Mucosa of gallbladder (tissue), 1 donor: ENCODE measurements at regions not wholly inside any gene's neighbourhood (a gene's known extent, or its start where the extent isn't known, plus 50 kb on each side); places are given as distances from the start of the nearest gene placed in this dataset.

Source experiments
- DNase-seq: peaks from one replicate; pipeline ENCODE4 v3.0.0-alpha.2; 2020; ENCODE audit warnings: low spot score
- donor health status: DM: no; HTN: no; CAD: no.

DNA sequence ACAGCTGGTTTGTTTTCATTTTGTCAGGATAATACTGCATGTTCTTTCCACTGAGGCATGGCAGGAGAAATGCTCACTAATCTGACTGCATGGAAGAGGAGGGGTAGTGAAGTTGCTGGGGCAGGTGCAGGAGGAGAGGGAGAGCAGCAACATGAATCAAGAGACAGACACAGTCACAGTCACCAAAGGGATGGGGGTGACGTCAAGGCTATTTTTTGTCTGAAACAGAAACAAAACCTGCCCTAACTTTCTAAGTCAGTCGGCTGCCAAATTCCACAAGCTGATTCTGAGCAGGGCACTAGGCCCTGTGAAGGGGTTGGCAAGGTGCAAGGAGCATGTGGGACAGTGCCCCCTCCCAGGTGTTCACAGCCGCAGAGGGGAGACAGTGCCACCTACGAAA, 186.6 kb upstream of the NSMCE3 start:
- no peak for DNase-seq

DNA sequence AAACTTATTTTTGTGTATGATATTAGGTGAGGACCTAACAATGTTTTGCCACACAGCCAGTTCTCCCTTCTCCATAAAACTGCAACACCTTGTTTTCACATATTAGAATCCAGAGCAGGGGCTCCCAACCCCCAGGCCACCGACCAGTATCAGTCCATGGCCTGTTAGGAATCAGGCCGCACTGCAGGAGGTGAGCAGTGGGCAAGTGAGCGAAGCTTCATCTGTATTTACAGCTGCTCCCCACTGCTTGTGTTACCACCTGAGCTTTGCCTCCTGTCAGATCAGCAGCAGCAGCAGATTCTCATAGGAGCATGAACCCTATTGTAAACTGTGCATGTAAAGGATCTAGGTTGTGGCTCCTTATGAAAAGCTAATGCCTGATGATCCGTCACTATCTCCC, 185.9 kb upstream of the NSMCE3 start:
- DNase-seq = no peak

DNA sequence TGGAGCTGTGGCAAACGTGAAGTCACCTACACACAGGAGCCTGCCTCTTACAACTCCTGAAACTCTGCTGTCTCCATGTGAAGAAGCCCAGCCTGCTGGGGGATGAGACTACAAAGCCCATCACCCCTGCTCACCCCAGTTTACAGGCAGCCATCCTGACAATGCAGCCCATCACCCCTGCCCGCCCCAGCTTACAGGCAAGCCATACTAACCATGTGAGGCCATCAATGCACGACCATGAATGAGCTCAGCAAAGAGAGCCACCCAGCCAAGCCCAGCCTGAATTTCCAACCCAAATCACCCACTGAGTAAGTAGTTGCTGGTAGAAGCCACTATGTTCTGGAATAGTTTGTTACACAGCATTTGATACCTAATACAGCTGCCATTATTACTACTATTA, 185.4 kb upstream of the NSMCE3 start:
- no peak for DNase-seq

DNA sequence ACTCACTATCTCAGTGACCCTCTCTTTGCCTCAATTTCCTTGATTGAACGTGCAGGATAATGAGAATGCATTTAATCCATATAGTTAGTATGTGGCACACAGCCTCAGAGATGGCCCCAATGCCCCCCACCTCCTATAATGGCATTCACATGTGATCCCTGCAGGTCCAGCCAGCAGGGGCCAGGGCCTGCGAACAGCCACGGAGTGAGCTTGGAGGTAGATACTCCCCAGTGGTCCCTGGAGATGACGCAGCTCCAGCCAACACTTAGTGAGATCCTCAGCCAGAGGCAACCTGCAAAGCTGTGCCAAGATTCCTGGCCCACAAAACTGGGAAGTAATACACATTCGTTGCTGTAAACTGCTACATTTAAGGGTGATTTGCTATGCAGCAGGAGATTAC, 184.9 kb upstream of the NSMCE3 start:
- no peak for DNase-seq

DNA sequence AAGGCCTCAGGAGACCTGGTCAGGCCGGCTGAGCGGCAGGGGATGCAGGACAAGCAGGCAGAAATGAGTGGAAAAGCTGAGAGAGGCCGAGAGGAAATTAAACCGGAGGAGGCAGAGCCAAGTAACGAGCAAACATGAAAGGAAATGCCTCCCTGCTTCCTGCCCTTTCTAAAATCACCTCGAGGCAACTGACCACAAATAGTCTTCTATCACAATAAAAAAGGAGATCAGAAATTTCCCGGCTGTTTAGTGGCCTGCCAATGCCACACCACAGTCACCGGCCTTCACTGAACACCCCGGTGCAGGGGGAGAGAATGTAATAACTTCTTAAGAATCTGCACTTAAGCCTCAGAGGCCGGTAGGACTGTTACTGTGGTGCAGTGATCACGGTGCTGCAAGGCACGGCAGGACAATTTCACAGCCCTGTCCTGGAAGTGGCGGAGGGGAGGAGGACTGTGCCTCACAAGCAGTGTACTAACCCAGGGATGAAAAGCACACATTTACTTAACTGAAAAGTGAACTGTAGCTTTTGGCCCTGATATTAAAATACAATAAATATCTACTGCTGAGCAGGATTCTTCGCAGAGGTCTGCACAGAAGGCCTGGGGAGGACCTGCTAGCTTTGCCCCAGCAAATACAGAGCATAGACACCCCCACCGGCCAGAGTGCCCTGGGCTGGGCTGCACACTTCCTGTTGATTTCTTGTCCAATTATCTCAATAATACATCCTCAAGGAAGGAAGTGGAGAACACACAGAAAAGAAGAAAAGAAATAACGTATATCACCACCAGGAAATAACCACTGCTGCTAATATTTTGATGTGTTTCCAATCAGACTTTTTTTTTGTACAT, 183.5 kb upstream of the NSMCE3 start:
- no peak for DNase-seq

DNA sequence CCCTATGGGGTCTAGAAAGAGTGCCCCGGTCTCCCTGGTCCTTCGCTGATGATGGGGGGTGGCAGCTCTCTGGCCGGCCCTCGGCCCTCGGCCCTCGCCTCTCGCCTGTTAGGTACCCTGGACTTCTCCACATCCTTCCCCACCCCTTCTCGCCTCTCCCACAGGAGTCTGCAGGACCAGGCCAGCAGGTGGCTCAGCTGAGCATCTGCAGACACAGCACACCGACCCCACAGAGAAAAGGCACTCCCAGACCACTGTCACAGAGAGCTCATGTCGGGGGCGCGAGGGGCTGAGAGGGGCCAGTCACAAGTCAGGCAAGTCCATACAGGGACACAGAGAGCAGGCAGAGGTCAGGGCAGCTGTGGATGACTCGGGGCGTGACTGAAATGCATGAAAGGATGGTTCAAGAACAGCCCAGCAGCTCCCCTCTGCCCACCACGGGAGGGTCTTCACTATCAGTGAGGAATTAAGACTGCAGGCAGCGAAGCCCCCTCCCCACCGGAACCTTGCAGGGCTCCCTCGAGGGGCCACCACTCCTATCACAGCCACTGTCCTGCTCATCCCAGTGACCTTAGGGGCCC, 181.7 kb upstream of the NSMCE3 start:
- no peak for DNase-seq

DNA sequence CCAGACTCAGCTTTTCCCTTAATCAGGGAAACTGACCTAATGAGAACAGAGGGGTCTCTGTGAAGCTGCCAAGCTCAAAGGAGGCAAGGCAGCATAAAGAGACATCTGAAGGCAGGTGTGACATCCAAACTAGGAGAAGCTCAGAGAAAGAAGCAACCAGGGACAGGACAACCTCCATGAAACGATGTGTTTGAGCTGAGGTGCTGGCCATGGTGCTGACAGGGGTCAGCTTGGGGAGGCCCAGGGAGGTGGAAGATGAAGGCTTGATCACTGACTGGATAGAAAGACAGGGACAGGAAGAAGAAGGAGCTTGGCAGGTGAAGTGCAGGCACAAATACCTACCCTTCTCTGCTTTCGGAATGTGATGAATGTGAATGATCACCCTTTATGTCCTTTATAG, 179.5 kb upstream of the NSMCE3 start:
- DNase-seq = no peak

DNA sequence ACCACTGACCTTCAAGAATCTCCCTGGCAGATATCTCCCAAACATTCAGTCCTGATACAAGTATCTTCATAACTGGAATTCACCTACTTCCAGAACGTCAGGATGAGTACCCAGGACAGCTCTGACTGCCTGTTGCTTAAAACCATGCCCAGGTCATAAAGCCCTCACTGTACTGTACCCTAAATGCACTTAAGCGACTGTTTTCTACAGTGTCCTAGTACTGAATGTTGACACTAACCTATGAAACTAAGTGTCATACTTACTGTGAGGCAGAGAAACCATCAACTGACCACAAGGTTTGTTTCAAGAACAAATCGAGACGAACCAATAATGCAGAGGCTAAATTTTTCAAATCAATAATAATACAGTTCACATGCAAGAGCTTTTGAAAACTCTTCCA, 178.7 kb upstream of the NSMCE3 start:
- DNase-seq = no peak

DNA sequence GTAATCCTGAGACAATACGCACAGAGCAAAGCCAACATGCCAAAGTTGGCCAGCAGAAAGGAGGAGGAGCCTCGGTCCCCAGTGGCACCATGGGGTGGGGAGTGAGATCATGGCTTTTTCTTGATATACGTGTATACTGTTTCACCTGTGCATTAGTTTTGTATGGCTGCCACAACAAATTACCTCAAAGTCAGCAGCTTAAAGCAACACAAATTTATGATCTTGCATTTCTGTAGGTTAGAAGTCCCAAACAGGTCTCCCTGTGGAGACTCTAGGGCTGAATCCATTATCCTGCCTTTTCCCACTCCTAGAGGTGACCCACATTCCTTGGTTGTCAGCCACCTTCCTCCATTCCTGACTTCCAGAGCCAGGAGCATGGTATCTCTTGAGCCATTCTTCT, 176.9 kb upstream of the NSMCE3 start:
- DNase-seq = no peak

DNA sequence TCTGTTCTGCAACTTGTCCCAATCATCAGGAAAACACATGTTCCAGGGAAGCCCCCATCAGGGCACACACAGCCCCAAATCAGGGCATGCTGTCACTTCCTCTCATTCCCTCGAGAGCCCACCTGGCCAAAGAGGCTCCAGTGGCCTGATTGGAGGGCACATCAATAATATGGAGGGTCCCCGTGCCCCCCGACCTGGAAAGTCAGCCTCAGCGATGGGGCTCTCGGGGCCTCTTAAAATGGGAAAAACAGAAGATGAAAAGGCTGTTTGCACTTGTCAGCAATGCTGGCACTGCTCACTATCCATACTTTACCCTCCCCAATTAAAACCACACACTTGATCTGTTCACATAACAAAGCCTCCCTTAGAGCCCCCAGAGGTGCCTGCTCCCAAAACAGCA, 172.9 kb upstream of the NSMCE3 start:
- no peak for DNase-seq

DNA sequence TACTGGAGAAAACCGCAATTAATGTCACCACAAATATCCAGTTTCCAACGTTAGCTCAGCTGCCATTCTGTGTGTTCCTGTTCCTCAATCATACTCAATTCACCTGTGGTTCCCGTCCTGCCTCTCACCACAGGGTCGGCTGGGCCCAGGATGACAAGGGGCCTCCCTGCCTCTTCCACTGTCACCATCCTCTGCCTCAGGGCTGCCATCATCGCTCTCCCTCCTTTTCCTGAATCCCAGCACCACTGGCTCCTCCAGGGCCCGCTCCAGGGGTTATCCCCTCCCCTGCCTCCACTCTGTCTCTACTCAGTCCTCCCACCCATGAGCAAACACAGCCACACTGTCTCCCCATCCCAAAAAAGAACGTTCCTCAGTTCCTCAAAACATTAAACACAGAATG, 170.9 kb upstream of the NSMCE3 start:
- no peak for DNase-seq

DNA sequence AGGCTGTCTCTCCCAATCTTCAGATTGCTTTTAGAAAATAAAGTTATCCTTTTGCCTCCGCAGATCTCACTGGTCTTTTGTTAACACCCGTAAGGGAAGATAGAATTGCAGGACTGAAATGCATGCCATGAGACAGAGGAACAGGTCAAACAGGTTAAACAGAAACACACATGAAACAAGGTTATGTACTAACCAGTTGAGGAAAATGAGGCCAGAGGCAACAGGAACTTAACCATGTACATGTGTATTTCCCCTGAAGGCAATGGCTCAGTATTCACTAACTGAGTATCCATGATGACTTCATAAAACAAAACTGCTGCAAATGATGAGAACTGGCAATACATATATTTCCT, 169.1 kb upstream of the NSMCE3 start:
- no peak for DNase-seq

DNA sequence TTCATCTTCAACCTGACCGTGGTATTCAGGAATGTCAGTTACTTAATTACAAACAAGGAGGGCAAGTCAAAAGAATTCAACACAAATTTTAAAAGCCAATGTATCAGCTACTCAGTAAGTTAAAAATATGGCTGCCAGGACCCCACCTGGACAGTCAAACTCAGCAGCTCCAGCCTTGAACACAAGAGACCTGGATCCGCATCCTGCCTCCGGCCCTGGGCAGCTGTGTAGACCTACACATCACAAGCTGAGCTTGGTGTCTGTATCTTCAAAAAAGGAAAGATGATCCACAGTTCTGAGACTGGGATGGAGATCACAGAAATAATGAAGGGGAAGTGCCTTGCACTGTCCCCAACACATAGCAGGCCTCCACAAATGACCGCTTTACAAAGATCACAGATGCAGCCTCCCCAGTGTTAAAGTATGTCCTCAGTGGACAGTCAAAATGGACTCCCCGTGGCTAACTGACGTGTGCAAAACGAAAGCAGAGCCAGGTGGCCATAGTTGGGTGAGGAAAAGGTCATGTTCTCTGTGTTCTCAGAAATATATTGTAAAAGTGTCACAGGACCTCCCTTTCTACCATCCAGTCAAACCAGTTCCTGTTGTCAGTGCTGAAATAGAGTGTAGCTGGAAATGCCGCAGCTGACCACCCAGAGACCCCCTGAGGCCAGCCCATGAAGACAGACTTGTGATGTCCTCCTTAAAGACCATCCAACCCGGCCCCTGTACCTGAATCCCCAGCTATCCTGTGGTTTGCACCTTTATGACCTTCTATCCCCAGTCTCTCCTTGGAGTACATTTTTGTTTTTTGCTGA, 168.5 kb upstream of the NSMCE3 start:
- no peak for DNase-seq

DNA sequence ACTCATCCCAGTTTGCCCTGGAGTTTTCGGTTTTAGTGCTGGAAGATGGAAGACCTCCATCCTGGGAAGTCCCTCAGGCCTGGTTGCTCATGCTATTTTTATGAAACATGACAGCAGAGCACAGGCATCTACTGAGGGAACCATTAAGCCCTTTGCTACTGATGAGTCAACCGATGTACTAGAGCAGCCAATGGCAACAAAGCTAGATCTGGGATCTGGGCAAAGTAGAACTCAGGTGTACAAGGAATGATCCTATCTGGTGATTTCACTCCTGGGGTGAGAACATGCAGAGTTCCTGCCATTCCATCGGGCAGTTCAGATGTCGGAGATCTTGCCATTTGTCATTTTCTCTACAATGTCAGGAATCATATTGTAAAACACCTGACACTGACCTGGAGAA, 166.2 kb upstream of the NSMCE3 start:
- no peak for DNase-seq

DNA sequence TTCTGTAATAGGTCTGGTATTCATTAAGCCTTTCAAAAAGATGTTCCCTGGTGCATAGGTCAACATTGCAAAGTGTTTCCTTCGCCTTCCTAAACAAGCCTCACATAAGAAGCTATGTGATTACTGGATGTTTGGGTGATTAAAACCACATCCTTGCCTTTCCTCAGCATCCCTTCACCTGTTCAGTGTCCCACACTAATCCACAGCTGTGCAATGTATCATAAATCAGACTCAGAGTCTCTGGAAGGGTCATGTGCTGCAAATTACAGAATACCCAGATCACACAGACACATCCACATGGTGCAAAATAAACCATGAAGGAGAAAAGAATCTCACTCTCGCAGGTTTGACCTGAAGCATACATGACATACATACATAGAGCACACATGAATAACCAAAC, 164.7 kb upstream of the NSMCE3 start:
- DNase-seq = no peak

DNA sequence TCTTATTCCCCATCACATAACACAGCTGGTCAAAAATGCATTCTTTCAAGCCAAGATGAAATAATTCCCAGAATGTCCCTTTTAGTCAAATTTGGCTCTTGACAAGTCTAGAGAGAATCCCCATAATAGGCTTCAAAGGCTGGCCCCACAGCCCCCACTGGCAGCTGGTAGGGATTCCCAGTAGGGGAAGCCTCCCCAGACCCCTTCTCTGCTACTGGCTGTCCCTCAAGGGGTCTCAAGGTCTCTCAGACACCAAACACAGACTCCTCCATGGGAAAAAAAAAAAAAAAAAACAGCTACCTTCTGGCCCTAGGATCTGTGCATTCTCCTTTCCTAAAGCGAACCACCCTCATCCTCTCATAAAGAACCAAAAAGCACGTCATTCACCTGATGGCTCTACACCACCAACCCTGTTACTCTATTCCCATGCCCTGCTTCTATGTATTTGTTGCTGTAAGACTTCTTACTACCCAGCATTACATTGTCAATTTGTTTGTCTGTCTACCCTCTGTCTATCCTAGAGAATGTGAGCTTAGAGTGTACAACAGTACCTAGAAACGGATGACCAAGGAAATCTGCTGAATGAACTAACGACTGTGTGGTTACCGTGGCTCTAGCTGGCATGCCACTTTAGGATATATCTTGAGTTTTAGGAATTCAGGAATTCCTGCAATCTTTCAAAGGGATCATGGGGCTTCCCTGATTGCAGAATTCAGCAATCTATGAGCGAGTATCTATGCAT, 164.1 kb upstream of the NSMCE3 start:
- DNase-seq = no peak

DNA sequence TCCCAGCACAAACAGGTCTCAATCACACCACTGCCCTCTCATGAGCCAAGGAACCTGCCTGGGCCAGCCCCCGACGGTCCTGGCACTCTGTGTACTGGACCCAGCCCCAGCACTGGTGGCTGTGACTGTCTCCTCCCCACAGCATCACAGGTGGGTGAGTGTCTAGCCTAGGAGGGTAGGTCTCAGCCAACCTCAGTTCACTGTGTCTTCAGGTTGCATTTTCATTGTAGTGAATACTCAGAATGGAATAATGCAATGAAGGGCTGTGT, 163.4 kb upstream of the NSMCE3 start:
- DNase-seq = no peak

DNA sequence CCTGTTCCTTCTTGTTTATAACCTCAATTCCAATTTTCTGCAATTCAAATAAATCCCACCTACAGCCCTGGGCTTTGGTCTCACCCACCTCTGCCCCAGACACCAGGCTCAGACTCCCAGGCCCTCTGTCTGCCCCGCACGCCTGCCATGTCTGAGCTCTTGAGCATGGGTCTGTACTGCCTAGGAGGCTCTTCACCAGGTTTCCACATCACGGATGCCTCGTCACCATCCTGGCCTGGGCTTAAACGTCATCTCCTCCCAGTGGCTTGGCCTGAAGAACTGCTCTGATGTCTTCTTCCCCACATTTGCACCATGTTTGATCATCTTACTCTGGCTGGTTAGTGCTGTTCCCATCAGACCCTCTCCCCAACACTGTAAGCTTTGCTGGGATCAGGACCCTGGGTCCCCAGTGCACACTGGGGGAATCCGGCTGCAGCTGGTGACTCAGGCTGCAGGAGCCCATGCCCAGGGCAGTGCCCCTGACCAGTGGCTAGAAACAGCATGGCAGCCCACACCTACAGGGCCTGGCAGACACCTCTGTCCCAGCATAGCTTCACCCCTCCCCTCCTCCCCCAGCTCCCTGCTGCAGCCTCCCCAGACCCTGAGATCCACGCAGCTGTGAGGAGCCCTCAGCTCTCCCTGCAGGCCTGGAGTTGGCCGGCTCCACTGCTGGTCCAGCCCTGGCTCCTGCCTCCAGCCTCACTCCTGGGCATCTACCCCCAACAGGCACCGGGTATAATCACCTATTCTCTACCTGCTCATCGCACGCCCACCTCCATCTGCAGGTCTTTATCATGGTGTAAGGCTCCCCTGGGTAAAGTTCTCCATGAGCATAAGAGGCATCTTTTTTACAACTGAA, 162.8 kb upstream of the NSMCE3 start:
- DNase-seq = no peak

DNA sequence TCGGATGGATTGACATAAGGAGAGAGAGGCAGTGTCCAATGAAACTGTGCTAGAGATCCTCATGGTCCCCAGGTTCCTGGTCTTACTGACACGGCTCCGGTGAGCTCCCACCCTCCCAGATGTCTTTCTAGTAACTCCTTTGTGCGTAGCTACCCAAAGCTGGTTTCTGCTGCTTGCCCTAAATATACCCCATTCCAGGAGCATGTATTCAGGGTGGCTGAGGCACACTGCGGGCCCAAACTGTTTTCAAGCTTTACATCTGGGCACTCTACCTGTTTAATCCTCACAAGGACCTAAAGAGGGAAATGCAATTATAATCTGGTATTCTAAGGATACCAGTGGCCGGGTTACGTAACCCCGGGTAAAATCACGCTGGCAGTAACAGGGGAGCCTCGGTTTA, 161.2 kb upstream of the NSMCE3 start:
- no peak for DNase-seq

DNA sequence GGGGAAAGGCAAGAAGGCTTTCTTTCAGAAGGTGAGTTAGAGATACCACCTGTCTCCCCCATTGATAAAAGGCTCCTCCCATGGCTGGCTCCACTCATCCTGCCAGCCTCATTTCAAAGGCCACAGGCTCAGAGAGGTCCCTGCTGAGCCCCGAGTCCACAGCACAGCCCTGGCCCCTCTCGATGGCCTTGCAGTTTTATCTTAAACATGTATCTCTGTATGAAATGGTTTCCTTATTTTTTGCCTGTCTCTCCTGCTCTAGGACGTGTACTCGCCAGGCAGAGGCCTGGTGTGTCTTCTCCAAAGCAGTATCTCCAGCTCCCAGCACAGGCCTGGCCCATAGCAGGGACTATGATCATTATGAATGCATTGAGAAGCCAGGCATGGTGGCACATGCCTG, 160.5 kb upstream of the NSMCE3 start:
- no peak for DNase-seq

DNA sequence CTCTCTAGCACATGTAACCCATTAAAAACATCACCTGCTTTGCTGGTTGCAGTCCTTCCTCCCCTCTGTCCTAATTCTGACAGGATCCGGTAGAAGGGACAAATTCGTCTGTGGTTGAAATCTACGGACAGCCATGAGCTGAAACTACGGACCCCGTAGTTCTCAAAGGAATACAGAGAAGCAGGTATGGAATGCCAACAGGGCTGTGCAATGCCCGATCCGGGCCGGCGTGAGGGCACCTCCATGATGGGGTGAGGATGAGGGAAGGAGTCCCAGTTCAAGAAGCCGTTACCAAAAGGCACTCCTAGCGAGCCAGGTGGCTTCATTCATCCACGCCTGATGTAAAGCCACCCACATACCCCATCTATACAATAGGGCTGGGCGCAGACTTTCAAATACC, 160.0 kb upstream of the NSMCE3 start:
- DNase-seq = no peak
